Fibroblast of skin of left quadriceps (primary cell): ENCODE measurements at regions not wholly inside any gene's neighbourhood (a gene's known extent, or its start where the extent isn't known, plus 50 kb on each side); places are given as distances from the start of the nearest gene placed in this dataset.
A peak's percentile ranks its signal among the peaks of the same experiment; 100 is the strongest.

ENCODE experiments used
- DNase-seq, 2 experiments: peaks; one replicate each; pipeline ENCODE4 v3.0.0-alpha.2; 2013; ENCODE audit warnings: low read depth in 2 of 2

DNA sequence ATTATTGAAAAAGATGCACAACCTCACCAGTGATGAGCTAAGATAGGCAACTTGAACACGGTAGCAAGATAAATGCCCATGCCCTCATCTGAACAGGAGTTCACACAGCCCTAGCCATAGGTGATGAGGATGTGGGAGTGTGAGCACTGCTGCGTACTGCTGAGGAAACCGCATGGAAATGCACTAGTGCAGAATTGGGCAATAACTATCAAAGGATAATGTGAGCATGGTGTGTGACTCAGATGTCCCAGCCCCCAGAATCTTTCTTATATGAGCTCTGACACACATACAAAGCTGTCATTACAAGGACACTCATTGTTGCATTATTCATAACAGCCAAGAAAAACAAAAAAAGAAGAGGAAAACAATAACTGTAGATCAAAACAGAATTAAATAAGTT, 521.2 kb downstream of the IRX1 start:
- peak in 1 of 2 experiments; percentile 27 for DNase-seq

DNA sequence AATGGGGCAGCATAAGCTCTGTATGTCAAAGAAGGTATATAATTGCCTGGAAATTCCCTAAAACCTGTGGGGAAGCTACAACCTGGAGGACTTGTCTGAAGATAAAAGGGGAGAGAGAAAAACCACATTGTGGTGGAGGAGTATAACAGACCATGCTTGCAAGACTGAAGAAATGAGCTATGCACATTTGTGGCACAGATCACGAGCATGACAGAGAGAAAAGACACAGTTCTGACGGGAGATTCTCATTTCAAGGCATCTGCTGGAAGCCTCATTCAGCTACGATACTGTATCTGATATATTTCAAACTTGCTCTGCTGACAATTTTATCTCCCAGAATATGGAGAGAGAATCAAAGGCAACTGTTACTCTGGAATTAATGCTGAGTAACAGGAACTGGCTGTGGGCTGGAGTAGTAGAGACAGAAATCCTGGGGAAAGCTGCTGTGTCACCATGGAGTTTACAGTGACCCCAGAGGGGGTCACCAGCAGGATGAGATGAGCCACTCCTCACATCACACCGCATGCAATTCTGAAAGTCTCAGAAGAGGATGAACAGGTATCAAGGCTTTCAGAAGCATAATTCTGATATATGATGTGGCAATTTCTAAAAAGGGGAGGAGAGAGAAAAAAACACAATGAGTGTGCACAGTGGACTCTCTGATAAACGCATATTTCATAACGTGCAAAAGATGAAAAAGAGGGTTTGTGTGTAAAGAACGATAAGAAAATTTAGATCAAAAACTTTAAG, 528.8 kb downstream of the IRX1 start:
- no peak for DNase-seq

DNA sequence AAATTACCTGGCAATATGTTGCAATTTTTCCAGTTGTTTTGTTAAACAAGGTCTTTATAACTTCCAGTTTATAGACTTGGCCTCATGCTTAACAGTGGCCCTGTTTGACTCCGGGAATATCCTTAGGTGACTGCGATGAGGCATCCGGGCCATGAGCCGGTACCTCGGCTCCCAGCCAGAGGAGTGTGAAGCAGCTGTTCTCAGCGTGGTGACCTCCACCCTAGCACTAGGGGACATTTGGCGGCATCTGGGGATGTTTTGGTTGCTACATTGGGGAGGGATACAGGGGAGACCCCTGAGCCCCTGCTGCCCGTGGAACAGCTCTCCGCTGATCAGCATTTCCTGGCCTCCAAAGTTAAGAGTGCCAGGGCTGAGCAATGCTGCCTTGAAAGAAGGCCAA, 533.4 kb downstream of the IRX1 start:
- DNase-seq = no peak

DNA sequence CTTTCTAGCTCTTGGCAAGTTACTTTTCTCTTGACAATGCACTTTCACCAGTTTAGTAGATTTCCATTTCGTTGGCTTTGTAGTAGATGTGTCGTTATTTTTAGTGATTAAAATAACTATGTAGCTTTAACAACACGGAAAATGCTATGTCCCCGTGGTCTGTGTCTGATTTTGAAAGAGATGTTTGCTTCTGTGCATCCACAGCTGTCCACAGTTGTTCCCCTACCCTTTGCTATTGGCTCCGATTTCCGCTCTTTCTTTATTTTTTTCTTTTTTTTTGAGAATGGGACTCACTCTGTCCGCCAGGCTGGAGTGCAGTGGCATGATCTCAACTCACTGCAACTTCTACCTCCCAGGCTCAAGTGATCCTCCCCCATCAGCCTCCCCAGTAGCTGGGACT, 533.9 kb downstream of the IRX1 start:
- DNase-seq = no peak

GRCh38 chr5:4130819-4131218, 535.2 kb downstream of the IRX1 start:
- no peak for DNase-seq

GRCh38 chr5:4137781-4138180, 542.1 kb downstream of the IRX1 start:
- DNase-seq = no peak

GRCh38 chr5:4142842-4143241, 547.2 kb downstream of the IRX1 start:
- DNase-seq = no peak

DNA sequence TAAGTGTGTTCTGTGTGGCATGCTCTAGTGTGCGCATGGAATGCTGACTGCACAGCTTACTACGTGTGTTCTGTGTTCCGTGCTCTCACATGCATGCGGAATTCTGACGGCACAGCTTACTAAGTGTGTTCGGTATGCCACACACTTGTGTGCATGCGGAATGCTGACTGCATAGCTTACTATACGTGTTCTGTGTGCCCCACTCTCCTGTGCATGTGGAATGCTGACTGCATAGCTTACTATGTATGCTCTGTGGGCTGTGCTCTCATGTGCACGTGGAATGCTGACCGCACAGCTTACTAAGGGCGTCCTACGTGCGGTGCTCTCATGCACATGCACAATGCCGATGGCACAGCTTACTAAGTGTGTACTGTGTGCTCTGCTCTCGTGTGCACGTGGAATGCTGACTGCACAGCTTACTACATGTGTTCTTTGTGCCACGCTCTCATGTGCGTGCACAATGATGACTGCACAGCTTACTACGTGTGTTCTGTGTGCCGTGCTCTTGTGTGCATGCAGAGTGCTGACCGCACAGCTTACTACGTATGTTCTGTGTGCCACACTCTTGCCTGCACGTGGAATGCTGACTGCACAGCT, 548.9 kb downstream of the IRX1 start:
- DNase-seq = peak in 1 of 2 experiments; percentile 18

GRCh38 chr5:4145511-4145910, 549.9 kb downstream of the IRX1 start:
- no peak for DNase-seq

- no peak for DNase-seq
These were observed 552.4 kb downstream of the IRX1 start for GRCh38 chr5:4148009-4148408.

DNA sequence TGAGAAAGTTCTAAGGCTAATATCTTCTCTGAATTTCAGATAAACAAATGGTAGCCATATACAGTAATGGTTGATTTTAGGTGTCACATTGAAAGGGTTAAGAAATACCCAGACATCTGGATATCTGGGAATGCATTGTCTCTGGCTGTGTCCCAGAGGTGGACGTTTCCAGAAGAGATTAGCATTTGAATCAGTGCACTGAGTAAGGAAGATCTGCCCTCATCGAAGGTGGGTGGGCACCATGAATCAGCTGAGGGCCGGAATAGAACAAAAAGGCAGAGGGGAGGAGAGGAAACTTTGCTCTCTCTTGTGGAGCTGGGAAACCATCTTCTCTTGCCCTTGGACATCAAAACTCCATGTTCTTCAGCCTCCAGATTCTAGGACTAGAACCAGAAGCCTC, 554.4 kb downstream of the IRX1 start:
- DNase-seq = no peak

GRCh38 chr5:4156153-4156552, 560.5 kb downstream of the IRX1 start:
- DNase-seq = no peak

DNA sequence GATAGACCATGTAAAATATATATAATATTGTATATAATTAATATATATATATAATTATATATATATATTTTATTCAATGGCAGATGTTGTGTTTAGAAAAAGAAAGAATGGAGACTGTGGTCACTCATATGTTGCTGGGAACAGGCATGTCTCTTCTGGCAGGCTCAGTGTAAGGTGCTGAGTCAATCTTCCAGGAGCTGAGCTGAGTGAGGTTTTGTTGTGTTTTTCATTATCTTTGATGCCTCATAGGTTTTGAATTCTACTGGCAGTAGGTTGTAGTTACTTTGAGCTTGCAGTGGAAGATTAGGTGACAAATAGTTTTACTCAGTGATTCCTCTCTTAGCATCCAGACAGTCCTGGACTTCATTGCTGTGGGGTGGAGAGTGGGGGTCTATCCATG, 561.3 kb downstream of the IRX1 start:
- no peak for DNase-seq

DNA sequence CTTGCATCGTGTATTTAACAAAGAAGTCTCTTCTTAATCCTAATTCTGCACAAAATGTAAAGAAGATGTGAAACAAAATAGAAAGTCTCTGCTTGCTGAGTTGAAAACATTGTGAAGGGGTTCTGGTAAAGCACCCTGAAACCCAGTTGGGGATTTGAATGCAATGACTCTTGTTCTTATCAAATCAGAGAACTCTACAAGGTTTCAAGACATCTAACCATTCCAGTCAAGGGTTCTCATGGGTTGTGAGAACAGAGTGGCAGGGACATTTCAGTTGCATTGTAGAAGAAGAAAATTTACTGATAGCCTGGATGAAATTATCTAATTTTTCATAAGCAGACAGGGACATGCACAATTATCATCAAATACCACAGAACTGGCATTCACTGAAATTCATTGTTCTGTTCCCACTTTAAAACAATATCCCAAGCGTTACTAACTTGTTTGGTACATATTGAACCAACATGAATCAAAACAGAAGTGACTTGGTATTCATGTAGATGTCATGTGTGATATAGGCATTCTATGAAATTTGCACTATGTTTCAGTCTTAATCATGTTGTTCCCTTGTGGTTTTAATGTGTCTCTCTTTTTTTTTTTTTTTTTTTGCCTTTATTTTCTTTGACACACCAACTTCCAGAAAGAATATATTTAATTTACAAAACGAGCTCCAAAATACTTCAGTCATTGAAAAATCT, 563.3 kb downstream of the IRX1 start:
- DNase-seq = no peak

- no peak for DNase-seq
These were observed 564.0 kb downstream of the IRX1 start for GRCh38 chr5:4159681-4160080.

- no peak for DNase-seq
These were observed 568.5 kb downstream of the IRX1 start for GRCh38 chr5:4164167-4164566.

GRCh38 chr5:4180703-4181102, 585.1 kb downstream of the IRX1 start:
- no peak for DNase-seq

GRCh38 chr5:4182144-4182543, 586.5 kb downstream of the IRX1 start:
- no peak for DNase-seq

GRCh38 chr5:4185127-4185526, 589.5 kb downstream of the IRX1 start:
- no peak for DNase-seq

DNA sequence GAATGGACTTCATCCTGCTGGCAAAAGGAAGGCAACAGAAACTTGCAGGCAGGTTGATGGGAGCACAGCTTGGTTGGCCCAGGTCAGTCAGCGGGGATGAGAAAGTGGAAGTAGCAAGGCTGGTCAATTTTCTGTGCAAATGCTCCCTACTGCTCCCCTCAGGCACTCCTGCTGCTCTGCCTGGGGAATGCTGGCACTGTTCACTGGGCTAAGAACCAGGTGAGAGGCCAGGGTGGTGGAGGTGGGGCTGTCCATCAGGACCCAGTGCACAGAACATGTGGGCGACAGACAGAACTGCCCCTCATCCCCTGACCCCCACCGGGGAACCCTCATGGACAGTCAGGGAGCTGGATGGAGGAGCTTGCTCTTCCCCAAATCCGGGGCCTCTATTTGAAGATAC, 593.1 kb downstream of the IRX1 start:
- no peak for DNase-seq

GRCh38 chr5:4189317-4189716, 593.7 kb downstream of the IRX1 start:
- no peak for DNase-seq

- no peak for DNase-seq
These were observed 595.4 kb downstream of the IRX1 start for GRCh38 chr5:4191041-4191440.

DNA sequence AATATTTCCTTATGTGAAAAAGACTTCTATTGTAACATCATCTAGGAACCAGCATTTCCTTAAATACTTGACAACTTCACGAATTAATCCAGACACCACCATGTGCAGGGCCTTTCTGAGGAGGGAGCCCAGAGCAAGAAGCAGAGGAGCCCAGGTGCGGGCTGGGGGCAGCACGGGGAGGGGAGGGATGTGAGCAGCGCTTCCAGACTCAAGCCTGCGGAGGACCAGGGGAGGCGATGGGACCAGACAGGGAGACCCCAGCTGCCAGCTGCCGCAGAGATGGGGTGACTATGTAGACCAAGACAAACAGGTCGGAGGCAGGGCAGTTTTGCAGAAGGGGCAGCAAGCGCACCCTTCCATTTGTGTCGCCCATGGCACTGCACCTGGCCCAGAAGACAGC, 596.1 kb downstream of the IRX1 start:
- DNase-seq = no peak
